HG03280 (cell line): ENCODE measurements at regions not wholly inside any gene's neighbourhood (a gene's known extent, or its start where the extent isn't known, plus 50 kb on each side); places are given as distances from the start of the nearest gene placed in this dataset.
A peak's percentile ranks its signal among the peaks of the same experiment; 100 is the strongest.
"Not testable (repeated sequence)": the region's sequence is repeated elsewhere in the genome, so short reads cannot be mapped to it uniquely, and the experiment has no call there.

Experiments
- ATAC-seq: cut with Tn5 transposase; IDR thresholded peaks from one replicate; pipeline ENCODE4 v1.9.1; 2021; ENCODE audit warnings: mild to moderate bottlenecking, moderate library complexity; ENCODE audit not compliant: unreplicated experiment

DNA sequence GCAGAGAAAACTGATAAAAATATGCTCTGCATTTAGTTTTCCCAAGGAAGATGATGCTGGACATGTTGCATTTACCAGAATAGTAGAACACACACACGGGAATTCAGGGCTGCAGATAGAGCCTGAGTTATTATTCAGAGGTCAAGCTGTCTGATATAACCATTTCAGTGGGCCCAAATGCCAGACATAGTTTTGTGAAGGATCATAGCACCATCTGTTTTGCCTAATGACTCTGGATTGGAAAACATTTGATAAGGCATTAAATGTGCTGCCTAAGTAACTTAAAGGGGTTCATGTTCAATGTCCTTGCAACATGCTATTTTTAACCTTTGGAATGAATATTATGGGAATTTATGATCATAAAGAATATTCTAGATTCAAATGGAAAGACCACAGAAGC, 666.2 kb downstream of the PRIM2 start:
- ATAC-seq = not testable (repeated sequence)

DNA sequence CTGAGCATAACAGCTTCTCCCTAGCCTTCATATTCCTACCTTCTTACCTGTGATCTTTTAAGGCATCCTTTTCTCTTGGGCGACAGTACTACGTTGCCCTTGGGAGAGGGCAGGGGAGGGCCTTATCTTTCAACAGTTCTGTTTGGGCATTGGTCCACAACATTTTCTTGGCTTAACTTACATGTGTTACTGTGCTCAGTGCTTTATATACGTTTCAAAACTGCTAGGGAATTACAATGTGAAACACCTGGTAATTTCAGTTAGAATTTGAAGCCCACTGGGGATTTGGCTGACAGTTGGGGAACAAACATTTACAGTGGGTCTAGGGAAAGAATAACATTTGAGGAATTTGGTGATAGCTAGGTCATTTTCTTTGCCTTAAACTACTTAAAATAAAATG, 667.1 kb downstream of the PRIM2 start:
- ATAC-seq = not testable (repeated sequence)

DNA sequence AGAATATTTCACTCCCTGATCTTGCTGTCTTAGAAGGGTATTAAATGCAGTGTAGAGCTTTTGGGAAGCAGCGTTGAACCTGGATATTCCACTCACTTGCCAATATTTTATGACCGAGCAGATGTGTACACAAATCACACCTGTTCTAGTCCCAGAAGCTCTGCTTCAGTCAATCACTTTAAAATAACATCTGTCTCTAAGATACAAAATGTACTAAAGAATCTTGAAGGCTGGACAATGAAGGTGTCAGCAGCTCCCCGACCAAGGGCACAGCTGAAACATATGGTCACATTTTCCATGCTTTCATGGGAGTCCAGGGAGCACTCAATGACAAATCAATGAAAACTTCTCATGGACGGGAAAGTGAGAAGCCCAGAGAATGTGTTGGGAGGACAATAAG, 668.3 kb downstream of the PRIM2 start:
- ATAC-seq = not testable (repeated sequence)

DNA sequence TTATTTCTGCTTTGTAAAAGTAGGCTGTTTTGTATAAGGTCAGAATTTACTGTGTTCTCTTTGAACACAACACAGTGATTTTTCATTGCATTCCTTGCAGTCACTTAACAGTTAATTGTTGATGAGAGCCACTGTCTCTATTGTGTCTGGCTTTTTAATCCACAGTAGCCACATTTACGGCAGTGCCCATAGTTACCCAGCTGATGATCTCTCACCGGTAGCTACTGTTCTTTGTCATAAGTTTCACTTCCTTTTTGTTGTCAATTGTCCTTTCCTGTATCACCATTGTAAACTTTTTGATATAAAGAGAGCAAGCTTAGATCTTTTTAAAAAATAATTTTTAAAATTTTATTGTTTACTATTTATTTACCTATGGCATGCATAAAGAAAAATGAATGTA, 669.2 kb downstream of the PRIM2 start:
- peak; percentile 94 for ATAC-seq

DNA sequence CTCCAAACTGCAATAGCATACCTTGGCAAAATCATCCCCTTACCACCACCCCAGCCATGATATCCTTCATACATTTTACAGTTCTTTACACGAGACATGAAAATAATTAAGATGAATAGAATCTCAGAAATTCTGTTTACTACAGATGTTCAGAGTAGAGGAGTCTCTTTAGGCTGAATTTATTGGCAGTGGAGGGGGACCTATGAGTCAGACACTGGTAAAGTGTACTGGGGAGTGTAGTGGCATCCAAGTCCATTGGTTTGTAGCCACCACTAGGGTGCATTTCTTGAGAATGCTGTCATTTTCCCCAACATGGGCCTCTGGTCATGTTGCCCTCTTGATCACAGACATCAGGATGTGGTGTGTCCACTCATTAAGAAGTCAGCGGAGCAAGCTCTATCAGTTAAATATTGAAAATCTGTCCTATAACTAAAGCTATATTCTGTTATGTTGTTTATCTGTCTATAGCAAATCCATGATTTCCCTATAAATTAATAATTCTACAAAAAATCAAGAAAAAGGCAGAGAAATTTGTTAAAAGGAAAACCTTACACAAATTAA, 672.2 kb downstream of the PRIM2 start:
- ATAC-seq = not testable (repeated sequence)

DNA sequence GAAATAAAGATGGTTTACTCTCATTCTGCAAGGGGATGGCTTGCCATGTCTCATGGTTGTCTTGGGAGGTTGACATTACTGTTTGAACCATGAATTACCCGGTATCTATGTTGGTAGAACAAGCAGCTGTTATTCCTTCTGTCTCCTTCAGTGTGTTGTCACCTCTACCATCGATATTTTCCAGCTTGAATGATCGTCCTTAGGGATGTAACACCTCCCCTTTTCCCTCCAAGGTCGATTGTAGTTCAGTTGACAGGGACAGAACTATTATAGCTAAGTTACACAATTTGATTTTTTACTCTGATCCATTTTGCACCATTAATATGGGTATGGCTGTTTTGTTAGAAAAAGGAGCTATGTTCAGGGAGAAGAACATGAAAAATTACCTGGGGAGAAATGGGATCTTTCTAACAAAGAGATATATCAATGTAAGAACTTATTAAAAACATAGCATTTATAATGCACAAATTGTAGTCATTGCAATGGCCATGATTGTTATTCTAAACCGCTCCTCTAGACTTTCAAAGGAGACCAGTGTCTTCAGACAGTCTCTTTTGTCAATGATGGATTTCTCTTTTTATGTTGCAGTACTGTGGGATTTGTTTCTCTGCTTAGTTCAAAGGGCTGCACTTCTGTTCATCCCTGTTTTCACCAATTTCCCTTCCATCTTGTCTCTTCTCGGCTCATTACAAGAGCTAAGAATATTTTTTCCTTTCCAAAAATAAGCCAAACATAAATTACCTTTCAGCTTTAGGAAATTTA, 681.6 kb downstream of the PRIM2 start:
- not testable (repeated sequence) for ATAC-seq

DNA sequence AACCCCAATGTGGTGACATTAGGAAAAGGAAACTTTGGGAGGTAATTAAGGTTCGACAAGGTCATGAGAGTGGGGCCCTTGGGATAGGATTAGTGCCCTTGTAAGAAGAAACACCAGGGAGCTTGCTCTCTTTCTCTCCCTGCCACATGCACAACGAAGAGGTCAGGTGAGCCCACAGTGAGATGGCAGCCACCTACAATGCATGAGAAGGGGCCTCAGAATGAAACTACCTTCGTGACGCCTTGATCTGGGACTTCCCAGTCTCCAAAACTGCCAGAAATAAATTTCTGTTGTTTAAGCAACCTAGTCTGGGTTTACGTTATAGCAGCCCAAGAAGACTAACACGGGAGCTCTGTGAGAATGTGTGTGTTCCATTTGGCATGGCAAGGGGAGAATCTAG, 682.8 kb downstream of the PRIM2 start:
- ATAC-seq = not testable (repeated sequence)

DNA sequence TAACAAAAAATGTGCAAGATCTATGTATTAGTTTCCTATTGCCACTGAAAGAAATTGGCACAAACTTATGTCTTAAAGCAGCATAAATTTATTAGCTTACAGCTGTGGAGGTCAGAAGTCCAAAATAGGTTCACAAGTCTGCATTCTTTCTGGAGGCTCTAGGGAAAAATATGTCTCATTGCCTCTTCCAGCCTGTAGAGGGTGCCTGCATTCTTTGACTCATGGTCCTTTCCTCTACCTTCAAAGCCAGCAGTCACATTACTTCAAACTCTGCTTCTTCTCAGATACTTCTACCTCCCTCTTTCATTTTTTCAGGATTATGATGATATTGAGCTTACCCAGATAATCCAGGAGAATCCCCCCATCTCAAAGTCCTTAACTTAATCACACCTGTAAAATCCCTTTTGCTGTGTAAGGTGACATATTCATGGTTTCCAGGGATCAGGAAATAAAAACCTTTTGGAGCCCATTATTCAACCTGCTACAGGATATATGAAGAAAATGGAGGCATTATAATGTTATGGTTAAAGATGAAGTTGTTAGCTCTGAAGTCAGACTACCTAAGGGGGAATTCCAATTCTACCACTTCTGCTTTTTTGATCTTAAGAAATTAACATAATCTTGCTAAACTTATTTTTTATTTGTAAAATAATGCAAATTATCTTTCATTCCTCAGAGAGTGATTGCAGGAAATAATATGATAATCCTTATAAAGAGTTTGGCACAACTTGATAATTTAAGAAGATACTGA, 686.2 kb downstream of the PRIM2 start:
- not testable (repeated sequence) for ATAC-seq

DNA sequence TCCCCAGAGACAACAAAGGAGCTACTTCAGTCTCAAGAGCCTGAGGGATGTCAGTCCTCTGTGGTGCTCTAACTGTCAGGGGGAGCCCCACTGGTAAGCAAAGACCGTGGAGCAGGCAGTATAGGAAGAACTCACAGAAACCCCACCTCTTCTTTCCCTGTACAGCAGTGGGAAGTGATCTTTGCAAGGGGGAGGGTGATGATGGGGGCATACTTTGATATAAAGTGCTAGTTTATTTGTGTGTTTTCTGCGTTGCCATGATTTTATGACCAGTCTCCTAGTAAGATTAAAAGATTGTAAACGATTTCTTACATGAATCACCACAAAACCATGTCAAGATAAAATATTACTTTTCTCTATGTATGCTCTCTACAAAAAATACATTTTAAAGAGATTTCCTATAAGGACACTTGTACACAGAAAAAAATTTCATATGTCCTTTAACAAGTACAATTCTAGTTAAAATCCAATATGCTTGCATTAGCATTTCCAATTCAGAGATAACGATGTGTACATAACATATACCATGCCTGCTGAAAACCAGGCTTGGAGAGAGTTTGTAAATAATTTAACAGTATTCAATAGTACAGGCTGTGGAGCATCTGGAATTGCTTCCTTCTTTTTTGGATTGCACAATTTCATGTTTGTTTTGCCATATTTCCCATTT, 690.0 kb downstream of the PRIM2 start:
- not testable (repeated sequence) for ATAC-seq

DNA sequence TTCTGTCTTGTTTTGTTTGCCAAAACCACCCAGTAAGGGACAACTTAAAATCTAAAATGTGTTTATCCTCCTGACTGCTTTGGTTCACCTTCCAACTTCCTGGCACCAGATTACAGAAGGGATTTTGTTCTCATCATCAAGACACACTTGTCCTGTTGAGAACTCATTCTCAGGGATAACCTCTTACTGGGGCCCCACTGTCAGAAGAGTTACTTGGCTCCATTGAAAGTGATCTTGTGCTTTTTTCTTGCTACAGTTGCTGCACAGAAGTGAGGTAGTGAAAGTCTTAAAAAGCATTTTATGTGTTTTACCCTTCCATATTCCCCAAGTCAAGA, 690.5 kb downstream of the PRIM2 start:
- ATAC-seq = not testable (repeated sequence)

DNA sequence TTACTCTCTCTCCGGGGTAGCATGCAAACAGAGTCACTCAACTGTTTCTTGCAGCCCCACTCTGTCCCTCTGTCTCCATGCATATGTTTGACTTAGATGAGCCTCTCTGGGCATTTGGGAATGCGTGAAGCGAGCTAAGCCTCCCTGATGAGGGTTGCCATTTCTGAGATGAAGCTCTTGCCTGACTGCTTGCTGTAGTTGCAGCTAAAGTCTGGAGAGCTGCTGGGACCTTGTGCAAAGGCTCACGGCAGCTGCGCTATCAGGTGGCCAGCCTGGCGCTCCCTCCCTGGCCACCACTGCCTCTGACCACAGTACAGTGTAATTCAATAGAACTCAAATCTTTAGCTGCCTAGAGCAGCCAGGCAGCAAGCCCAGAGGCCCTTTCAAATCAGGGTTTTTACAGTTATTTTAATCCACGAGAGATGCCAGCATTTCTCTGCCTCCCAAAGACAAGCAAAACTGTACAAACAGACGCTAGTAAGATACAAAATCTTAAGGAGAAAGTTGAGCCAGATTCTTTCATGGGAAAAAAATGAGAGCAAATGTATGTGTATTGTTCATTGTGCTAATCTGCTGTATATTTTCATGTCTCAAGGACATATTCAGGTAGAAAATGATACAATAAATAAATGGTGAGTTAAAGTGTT, 694.6 kb downstream of the PRIM2 start:
- not testable (repeated sequence) for ATAC-seq

DNA sequence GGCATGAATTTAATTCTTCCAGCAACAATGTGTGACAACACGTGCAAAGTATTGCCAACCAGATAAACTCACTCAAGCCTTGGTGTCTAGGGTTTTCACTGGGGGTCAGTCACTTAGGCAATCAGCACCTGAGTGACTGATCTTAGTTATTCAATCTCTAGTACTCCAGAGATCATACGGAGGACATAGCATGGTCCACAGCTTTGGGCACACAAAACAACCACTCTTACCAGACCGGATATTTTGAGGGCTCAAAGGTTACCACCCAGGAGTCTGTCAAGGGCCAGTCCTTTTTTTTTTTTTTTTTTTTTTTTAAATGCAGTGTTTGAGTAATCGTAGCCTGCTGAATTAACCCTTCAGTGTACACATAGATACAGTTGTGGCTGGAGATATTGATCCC, 699.2 kb downstream of the PRIM2 start:
- ATAC-seq = not testable (repeated sequence)

DNA sequence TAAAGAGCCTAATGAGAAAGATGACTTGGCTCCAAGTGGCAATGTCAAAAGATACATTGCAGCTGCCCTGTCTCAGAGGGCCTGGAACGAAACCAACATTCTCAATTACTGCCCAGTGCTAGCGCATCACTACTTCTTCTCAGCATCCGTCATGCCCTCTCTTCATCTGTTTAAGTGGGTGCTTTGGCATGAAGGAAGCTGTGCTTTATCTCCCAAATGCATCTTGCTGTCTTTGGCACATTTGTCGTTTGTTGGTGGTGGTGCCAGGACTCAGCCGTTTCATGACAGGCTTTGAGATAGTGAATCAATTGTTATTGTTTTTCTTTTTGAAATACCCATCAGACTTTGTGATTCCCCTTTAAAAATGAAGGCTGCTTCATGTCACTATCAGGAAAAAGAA, 710.8 kb downstream of the PRIM2 start:
- not testable (repeated sequence) for ATAC-seq

DNA sequence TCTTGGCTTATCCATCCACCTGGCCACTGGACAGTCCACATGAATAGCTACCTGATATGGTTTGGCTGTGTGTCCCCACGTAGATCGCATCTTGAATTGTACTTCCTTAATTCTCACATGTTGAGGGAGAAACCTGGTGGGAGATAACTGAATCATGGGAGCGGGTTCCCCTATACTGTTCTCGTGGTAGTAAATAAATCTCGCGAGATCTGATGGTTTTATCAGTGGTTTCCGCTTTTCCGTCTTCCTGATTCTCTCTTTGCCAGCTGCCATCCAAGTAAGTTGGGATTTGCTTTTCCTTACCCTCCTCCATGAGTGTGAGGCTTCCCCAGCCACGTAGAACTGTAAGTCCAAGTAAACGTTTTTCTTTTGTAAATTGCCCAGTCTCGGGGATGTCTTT, 720.8 kb downstream of the PRIM2 start:
- not testable (repeated sequence) for ATAC-seq

DNA sequence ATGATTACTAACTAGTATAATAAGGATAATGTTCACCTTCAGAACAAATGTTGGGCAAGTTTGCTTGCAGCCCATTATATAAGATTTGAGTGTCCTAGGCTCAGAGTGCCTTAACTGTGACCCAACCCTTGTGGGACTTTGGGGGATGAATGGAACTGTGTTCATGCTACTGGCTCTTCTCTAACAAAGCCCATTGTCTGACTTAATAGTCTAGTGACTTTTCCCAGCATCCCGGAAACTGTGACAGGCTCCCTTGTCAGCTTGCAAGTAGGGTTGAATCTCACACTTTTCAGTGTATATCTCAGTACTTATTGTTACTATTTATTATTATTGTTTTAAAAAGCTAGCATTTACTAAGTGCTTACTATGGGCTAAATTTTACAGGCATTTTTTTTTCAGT, 729.2 kb downstream of the PRIM2 start:
- ATAC-seq = not testable (repeated sequence)

DNA sequence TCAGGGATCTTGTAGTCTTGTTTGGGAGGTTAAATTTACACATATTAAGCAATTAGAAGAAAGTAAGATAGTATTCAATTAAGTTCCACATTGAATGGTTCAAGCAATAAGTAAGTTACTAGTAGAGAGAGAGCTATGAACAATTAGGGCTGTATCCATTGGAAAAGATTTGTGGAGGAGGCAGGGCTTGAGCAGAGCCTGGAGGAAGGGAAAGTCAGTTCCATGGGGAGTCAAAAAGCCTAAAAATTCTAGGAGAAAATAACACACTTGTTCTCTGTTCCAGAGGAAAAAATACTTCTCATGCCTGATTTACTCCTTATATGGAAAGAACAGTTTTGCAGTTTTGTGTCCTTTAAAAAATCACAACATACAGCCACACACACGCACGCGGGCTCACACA, 730.0 kb downstream of the PRIM2 start:
- ATAC-seq = not testable (repeated sequence)

DNA sequence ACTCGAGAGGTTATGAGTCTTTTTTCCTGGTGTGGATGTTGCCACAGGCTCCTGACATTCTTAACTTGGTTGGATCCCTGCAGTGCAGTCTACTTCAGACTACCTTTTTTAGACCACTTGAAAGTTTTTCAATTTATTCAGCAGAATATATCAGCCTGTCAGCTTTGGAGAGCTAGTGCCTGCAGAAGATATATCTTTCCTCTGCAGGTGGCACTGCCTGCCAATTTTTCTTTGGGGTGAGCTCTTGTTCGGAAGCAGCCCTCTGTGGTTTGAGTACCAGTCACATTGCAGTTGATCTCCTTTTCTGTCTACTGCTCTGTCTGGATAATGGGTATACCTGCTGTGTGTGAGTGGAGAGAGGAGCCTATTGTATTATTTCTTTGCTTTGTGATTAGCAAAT, 730.4 kb downstream of the PRIM2 start:
- ATAC-seq = not testable (repeated sequence)

DNA sequence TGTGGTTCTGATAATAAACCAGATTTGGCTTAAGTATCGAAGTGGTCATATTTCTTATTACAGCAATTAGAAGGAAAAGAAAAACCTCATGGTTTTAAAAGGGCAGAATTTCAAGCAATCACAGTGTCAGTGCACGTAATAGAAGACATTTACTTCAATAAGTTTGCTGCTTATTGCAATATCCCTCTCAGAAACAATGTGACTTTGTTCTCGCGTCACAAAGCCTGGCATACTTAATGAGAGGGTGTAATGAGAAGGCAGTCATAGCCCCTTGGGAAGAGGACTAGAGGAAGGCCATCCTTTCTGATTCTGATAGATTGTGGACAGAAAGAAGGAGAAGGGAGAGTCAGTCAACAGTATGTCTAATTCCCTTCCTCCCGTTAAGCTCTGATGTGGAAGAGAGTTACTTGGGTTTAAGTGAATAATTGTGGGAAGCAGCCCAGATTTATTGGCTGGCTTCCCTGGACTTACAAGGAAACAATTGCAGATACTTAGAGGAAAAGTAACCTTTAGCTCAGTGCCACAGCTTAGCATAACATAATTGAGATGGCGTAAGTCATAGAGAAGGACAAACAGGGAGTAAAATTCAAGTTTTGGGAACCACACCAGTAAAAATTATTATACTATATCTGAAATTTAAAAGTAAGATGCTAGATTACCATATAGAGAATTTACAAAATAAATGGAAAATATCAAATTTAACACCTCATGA, 738.2 kb downstream of the PRIM2 start:
- ATAC-seq = not testable (repeated sequence)

DNA sequence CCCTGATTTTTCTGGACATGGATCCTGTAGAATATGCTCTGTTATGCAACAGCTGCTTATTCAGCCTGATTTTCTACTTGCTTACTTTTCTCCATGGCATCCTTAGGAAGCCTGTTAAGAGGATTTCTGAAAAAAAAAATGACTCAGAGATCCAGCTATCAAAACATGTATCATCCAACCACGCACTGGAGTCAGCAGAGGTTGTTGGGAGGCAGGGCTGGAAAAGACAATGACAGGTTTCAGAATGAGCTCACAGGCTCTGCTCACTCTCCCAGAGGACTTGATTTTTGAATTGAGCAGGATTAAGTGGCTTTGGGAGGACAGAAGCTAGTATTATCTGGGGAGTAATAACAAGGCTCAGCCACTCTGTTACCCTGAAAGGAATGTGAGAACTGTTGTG, 742.3 kb downstream of the PRIM2 start:
- ATAC-seq = not testable (repeated sequence)

DNA sequence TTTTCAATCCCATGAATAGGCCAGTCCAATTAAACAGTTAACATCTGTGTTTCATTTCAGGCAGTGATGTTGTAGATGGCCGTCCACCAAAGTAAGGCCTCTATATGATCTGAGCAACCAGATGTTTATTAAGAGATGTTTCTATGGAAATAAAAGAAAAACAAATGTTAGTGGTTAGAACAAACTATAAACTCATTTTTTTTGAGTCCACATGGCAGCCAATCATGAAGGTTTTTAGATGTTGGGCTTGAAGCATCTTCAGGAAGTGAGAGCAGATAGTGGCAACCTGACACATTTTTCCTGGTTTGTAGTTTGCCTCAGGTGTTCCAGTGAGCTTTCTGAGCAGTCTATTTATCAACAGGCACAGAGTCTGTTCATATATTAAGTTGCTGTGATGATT, 746.1 kb downstream of the PRIM2 start:
- not testable (repeated sequence) for ATAC-seq
